Upper lobe of left lung (tissue), 4 donors: ENCODE measurements at regions not wholly inside any gene's neighbourhood (a gene's known extent, or its start where the extent isn't known, plus 50 kb on each side); places are given as distances from the start of the nearest gene placed in this dataset.

Source experiments
- CTCF ChIP-seq, 6 experiments: fragments of 450-650 bp in 4 of 6; fragments of 200-600 bp in 2 of 6; sonication (generic) in 2 of 6; IDR thresholded peaks; one replicate each; pipeline ENCODE4 v1.5.1; 2016 to 2019; ENCODE audit warnings: antibody characterized with exemption in 6 of 6
- EP300 ChIP-seq, 4 donors: sonication (generic); formaldehyde crosslinking; IDR thresholded peaks; one replicate each; pipeline ENCODE4 v1.5.1; 2017; ENCODE audit warnings: antibody characterized with exemption in 4 of 4, control low read depth in 2 of 4
- POLR2A ChIP-seq, 4 donors: fragments of 450-650 bp; IDR thresholded peaks; one replicate each; pipeline ENCODE4 v1.5.1; 2016 to 2017; ENCODE audit warnings: antibody characterized with exemption in 4 of 4, mild to moderate bottlenecking in 2 of 4

- no peak for TF ChIP-seq CTCF (IDR thresholded peaks at IDR 0.05)
- TF ChIP-seq EP300 (IDR thresholded peaks at IDR 0.05): no peak
- no peak for TF ChIP-seq POLR2A (IDR thresholded peaks at IDR 0.05)
Measured at GRCh38 chr11:11211888-11212287, 141.2 kb downstream of the CSNK2A3 start.
